ENCODE measurements at regions not wholly inside any gene's neighbourhood (a gene's known extent, or its start where the extent isn't known, plus 50 kb on each side); places are given as distances from the start of the nearest gene placed in this dataset.

DNA sequence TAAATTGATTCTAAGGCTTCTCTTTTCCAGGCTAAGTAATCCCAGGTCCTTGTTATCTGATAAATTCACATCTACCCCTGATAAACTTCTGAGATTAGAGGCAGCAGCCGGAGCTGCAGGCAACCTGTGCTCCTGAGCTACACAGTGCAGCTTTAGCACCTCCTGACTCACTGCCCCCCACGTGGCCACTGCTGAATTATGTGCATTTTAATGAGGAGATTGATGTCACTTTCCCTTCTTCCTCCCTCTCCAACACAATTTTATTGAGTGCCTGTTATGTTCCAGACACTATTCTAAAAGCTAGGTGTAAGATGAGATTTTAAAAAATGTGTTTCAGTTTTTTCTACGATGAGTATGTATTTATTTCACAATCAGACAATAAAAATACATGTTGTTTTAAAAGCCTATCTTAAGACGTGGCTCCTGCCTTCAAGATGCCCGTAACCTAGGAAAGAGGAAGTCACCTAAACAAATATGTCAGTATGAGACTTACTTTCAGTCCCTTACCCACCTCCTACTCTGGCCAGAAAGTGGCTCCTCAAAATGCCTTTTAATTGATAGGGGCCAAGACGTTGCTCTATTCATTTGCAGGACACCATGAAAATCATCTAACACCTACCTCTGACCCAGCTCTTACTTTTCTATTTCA lies 161.5 kb upstream of the PFN2 start:
- Histone ChIP-seq H3K36me3 (ENCODE audit: low read depth) (no peaks in the 10 kb centered on the region), H3K4me1 (ENCODE audit: low read depth) (no peaks in the 10 kb centered on the region), H3K4me3 (no peak overlapping the region), H3K9me3 (no peaks in the 10 kb centered on the region)
- TF ChIP-seq, protein P1, sequence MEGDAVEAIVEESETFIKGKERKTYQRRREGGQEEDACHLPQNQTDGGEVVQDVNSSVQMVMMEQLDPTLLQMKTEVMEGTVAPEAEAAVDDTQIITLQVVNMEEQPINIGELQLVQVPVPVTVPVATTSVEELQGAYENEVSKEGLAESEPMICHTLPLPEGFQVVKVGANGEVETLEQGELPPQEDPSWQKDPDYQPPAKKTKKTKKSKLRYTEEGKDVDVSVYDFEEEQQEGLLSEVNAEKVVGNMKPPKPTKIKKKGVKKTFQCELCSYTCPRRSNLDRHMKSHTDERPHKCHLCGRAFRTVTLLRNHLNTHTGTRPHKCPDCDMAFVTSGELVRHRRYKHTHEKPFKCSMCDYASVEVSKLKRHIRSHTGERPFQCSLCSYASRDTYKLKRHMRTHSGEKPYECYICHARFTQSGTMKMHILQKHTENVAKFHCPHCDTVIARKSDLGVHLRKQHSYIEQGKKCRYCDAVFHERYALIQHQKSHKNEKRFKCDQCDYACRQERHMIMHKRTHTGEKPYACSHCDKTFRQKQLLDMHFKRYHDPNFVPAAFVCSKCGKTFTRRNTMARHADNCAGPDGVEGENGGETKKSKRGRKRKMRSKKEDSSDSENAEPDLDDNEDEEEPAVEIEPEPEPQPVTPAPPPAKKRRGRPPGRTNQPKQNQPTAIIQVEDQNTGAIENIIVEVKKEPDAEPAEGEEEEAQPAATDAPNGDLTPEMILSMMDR (IDR thresholded peaks at IDR 0.05) = no peak
- intact Hi-C loops (cut with DNase I, micrococcal nuclease) = no loop called here
- ATAC-seq = no peak
- DNase-seq = no peak

DNA sequence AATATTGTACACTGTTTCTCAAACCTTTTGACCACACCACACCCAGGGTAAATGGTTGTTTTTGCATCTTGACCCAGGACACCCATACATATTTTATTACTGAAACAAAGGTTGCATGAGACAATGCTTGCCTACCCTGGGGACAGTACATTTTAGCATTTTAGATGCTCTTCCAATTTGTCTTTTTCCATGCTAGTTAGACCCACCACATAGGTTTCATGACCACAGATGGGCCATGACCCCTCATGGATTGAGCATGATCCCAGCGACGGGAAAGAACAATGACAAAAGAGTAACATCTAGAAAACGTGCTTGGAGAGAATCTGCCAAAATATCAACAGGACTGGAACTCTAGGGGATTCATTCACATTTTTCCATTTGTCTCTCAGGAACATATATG lies 161.0 kb upstream of the PFN2 start:
- intact Hi-C loops (cut with DNase I, micrococcal nuclease) = no loop called here
- TF ChIP-seq, protein P1 (IDR thresholded peaks at IDR 0.05) = no peak

DNA sequence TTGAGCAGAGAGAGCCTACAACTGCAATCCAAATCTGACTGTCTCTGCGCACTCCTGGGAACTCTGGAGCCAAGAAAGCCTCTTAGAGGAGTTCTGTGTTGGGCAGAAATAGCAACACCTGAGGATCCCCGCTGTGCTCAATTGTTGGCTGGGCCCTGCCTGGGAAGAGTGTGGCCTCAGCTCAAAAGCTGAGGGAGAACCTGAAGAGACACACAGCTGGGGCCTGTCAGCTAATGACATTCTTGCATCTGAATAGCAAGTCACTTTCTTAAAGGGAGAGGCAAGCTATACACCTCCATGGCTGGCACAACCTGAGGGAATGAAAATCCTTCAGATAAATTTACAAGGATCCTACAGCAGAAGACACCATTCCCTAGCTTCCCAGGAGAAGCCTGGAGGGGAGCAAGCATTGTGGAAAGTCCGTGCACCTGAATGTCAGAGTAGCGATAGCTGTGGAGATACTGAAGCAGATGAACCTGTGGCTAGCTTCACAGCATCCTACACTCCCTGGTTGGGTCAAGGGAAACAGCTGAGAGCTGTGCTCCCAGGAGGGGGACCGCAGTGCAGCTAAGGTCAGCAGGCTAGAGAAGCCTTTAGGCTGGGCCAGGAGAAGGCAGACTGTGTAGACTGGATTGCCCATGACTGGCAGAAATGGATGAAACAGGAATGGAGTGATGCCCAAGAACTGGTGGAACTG lies 159.9 kb upstream of the PFN2 start:
- Histone ChIP-seq H3K4me3 (no peak overlapping the region), H3K36me3 (ENCODE audit: low read depth) (no peaks in the 10 kb centered on the region), H3K4me1 (ENCODE audit: low read depth) (no peaks in the 10 kb centered on the region), H3K9me3 (no peaks in the 10 kb centered on the region)
- DNase-seq (no peak), ATAC-seq (no peak)
- TF ChIP-seq, protein P1 (IDR thresholded peaks at IDR 0.05) = no peak
- intact Hi-C loops (cut with DNase I, micrococcal nuclease) = no loop called here

More for the DNA sequence above, 161.0 kb upstream of the PFN2 start:
- Histone ChIP-seq H3K4me1 (ENCODE audit: low read depth) (no peaks in the 10 kb centered on the region), H3K36me3 (ENCODE audit: low read depth) (no peaks in the 10 kb centered on the region), H3K4me3 (no peak overlapping the region), H3K9me3 (no peaks in the 10 kb centered on the region)
- DNase-seq (no peak), ATAC-seq (no peak)

DNA sequence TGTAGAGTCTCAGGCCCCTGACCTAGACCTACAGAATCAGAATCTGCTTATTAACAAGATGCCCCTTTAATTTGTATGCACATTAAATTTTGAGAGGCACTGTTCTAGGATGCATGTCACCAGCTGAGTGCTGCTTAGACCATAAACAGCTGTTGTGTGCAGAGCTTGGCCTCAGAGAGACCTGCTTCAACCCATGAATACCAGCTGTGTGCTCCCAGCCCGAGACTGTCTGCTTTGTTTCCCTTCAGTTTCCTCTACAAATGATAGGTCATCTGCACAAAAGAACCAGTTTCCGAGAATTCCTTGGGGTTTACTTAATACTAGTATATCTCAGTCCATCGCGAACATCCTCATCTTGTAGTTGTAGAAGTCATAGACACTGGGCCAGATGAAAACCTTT lies 158.5 kb upstream of the PFN2 start:
- no peaks in the 10 kb centered on the region for H3K36me3 ChIP-seq (ENCODE audit: low read depth)
- DNase-seq (no peak), ATAC-seq (no peak)
- TF ChIP-seq, protein P1 (IDR thresholded peaks at IDR 0.05) = no peak
- intact Hi-C loops (cut with DNase I, micrococcal nuclease) = no loop called here
- H3K4me1 ChIP-seq (ENCODE audit: low read depth) = no peaks in the 10 kb centered on the region
- H3K4me3 ChIP-seq = no peak overlapping the region
- no peaks in the 10 kb centered on the region for H3K9me3 ChIP-seq

DNA sequence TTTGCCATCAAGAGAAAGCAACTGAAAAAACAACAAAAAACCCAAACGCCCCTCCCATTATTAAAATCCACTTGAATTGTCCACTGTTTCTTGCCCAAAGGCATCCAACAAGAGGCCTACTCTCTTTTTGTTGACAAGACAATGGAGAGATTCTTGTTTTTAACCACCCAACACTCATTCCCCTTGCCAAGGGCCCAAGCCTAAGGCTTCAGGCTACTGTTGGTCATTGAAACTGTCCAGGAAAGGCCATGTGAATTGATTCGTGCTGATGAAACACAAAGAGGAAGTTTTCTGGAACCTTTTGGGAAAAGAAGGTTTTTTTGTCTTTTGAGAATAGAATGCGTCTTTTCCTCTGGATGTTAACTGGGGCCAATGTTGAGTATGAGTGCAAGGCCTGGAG lies 157.4 kb upstream of the PFN2 start:
- TF ChIP-seq, protein P1 (IDR thresholded peaks at IDR 0.05) = no peak
- Histone ChIP-seq H3K9me3 (no peaks in the 10 kb centered on the region), H3K4me1 (ENCODE audit: low read depth) (no peaks in the 10 kb centered on the region), H3K4me3 (no peak overlapping the region), H3K36me3 (ENCODE audit: low read depth) (no peaks in the 10 kb centered on the region)
- no peak for ATAC-seq
- intact Hi-C loops (cut with DNase I, micrococcal nuclease) = no loop called here
- DNase-seq = no peak
